GM23338 (cell line): ENCODE measurements at regions not wholly inside any gene's neighbourhood (a gene's known extent, or its start where the extent isn't known, plus 50 kb on each side); places are given as distances from the start of the nearest gene placed in this dataset.

Experiments
- ATAC-seq: fragments of 200-7000 bp; cut with Tn5 transposase; 3 replicates; pipeline ENCODE4 v1.9.1; 2020
- DNase-seq: peaks from one replicate; pipeline ENCODE4 v3.0.0-alpha.2; 2015; ENCODE audit warnings: low spot score
- H2AFZ ChIP-seq: fragments of 200-600 bp; sonication (generic); 2 replicates; pipeline ENCODE4 v1.8.0; 2016; ENCODE audit warnings: antibody characterized with exemption, mild to moderate bottlenecking, moderate library complexity
- H3F3A ChIP-seq: fragments of 200-600 bp; sonication (generic); replicated peaks from 2 replicates; pipeline ENCODE4 v1.8.0; 2017; ENCODE audit warnings: antibody characterized with exemption, mixed run types, low read depth
- H3K27ac ChIP-seq: fragments of 200-600 bp; sonication (generic); 2 replicates; pipeline ENCODE4 v1.6.1; 2016; ENCODE audit warnings: low read depth
- H3K27me3 ChIP-seq: fragments of 200-600 bp; sonication (generic); 2 replicates; pipeline ENCODE4 v1.8.0; 2016; ENCODE audit warnings: mild to moderate bottlenecking, mixed run types, moderate library complexity; ENCODE audit not compliant: insufficient read depth
- H3K36me3 ChIP-seq: fragments of 200-600 bp; sonication (generic); 2 replicates; pipeline ENCODE4 v1.8.0; 2016; ENCODE audit warnings: mild to moderate bottlenecking; ENCODE audit not compliant: insufficient read depth
- H3K4me1 ChIP-seq: fragments of 200-600 bp; sonication (generic); 2 replicates; pipeline ENCODE4 v1.8.0; 2016; ENCODE audit warnings: mild to moderate bottlenecking, moderate library complexity; ENCODE audit not compliant: insufficient read depth
- H3K4me2 ChIP-seq: fragments of 200-600 bp; sonication (generic); 2 replicates; pipeline ENCODE4 v1.7.1; 2017; ENCODE audit warnings: mixed run types
- H3K4me3 ChIP-seq: fragments of 200-600 bp; sonication (generic); 2 replicates; pipeline ENCODE4 v1.6.1; 2016; ENCODE audit warnings: mixed run types
- H3K79me2 ChIP-seq: fragments of 200-600 bp; sonication (generic); replicated peaks from 2 replicates; pipeline ENCODE4 v1.8.0; 2017; ENCODE audit warnings: mild to moderate bottlenecking; ENCODE audit not compliant: insufficient read depth
- H3K9me2 ChIP-seq: fragments of 200-600 bp; sonication (generic); 2 replicates; pipeline ENCODE4 v1.8.0; 2017; ENCODE audit not compliant: insufficient read depth
- H4K20me1 ChIP-seq: fragments of 200-600 bp; sonication (generic); replicated peaks from 2 replicates; pipeline ENCODE4 v1.8.0; 2017; ENCODE audit warnings: mild to moderate bottlenecking; ENCODE audit not compliant: insufficient read depth
- H3K27ac Mint-ChIP-seq: 2 replicates; pipeline ENCODE4 v1.8.0; 2020; ENCODE audit warnings: inconsistent platforms, mild to moderate bottlenecking, moderate library complexity, mixed read lengths
- H3K27me3 Mint-ChIP-seq: 3 replicates; pipeline ENCODE4 v1.8.0; 2022; ENCODE audit warnings: low read depth, mild to moderate bottlenecking, moderate library complexity, mixed read lengths, inconsistent platforms; ENCODE audit not compliant: insufficient read depth, poor library complexity
- H3K36me3 Mint-ChIP-seq: 3 replicates; pipeline ENCODE4 v1.8.0; 2021; ENCODE audit warnings: low read depth, mild to moderate bottlenecking, inconsistent platforms, moderate library complexity, mixed read lengths
- H3K4me1 Mint-ChIP-seq: 3 replicates; pipeline ENCODE4 v1.8.0; 2020; ENCODE audit warnings: mild to moderate bottlenecking, inconsistent platforms, mixed read lengths
- H3K4me3 Mint-ChIP-seq: 3 replicates; pipeline ENCODE4 v1.8.0; 2021; ENCODE audit warnings: moderate library complexity, mild to moderate bottlenecking, inconsistent platforms, mixed read lengths
- H3K9me3 Mint-ChIP-seq: 3 replicates; pipeline ENCODE4 v1.8.0; 2020; ENCODE audit warnings: moderate library complexity, mild to moderate bottlenecking, inconsistent platforms, mixed read lengths
- CREB1 ChIP-seq: fragments of 250-450 bp; sonication (Bioruptor Pico); IDR thresholded peaks from 2 replicates; pipeline ENCODE4 v1.5.0; 2020; ENCODE audit warnings: low read depth, mild to moderate bottlenecking, moderate library complexity
- EZH2 ChIP-seq: fragments of 200-600 bp; sonication (generic); IDR thresholded peaks from one replicate; pipeline ENCODE4 v1.8.0; 2017; ENCODE audit warnings: antibody characterized with exemption, mild to moderate bottlenecking, low read depth; ENCODE audit not compliant: unreplicated experiment
- EZH2phosphoT487 ChIP-seq: fragments of 200-600 bp; sonication (generic); IDR thresholded peaks from one replicate; pipeline ENCODE4 v1.8.1; 2018; ENCODE audit warnings: antibody characterized with exemption; ENCODE audit not compliant: unreplicated experiment
- JUNB ChIP-seq: IDR thresholded peaks from one replicate; pipeline ENCODE4 v1.6.1; 2016; ENCODE audit warnings: antibody characterized with exemption; ENCODE audit not compliant: unreplicated experiment
- NANOG ChIP-seq: IDR thresholded peaks from 2 replicates; pipeline ENCODE4 v1.6.1; 2016; ENCODE audit warnings: antibody characterized with exemption, borderline replicate concordance
- POLR2AphosphoS5 ChIP-seq: IDR thresholded peaks from 2 replicates; pipeline ENCODE4 v1.6.1; 2016; ENCODE audit warnings: antibody characterized with exemption, low read depth
- STAT1 ChIP-seq: IDR thresholded peaks from one replicate; pipeline ENCODE4 v1.6.1; 2016; ENCODE audit warnings: antibody characterized with exemption; ENCODE audit not compliant: unreplicated experiment
- ZNF114 ChIP-seq: fragments of 250-450 bp; sonication (Bioruptor Pico); IDR thresholded peaks from 2 replicates; pipeline ENCODE4 v1.5.0; 2020; ENCODE audit warnings: mild to moderate bottlenecking, moderate library complexity
- ZNF331 ChIP-seq: fragments of 250-450 bp; sonication (Bioruptor Pico); IDR thresholded peaks from 2 replicates; pipeline ENCODE4 v1.5.0; 2020; ENCODE audit warnings: low read depth, mild to moderate bottlenecking, moderate library complexity
- TF ChIP-seq, protein P1 (sequence below): IDR thresholded peaks from one replicate; pipeline ENCODE4 v1.6.1; 2018; ENCODE audit warnings: antibody characterized with exemption; ENCODE audit not compliant: unreplicated experiment
- TF ChIP-seq, protein P2 (sequence below), 2 experiments: fragments of 200-600 bp in 1 of 2; sonication (generic) in 1 of 2; conservative IDR thresholded peaks; 2 replicates each; pipeline versions ENCODE4 v1.5.1 to v1.6.1; 2016 to 2017; ENCODE audit warnings: antibody characterized with exemption in 2 of 2, low read depth in 2 of 2, mild to moderate bottlenecking in 2 of 2, moderate library complexity in 1 of 2
- TF ChIP-seq, protein P3 (sequence below): fragments of 250-450 bp; sonication (Bioruptor Pico); IDR thresholded peaks from 2 replicates; pipeline ENCODE4 v1.5.0; 2020; ENCODE audit warnings: mild to moderate bottlenecking, moderate library complexity

- peaks cover 4% of the 10 kb centered on the region; the same call in 1 of the 2 replicates for H3K9me2 ChIP-seq
- no peak overlapping the region for H3K4me3 ChIP-seq
- peaks cover 6% of the 10 kb centered on the region; the same call in 1 of the 2 replicates for H3K4me1 ChIP-seq
- Mint-ChIP-seq H3K4me1 (peaks cover 18% of the 10 kb centered on the region), H3K27me3 (peaks cover 6% of the 10 kb centered on the region), H3K36me3 (no peaks in the 10 kb centered on the region; the same call in 2 of the 3 replicates), H3K27ac (no peak overlapping the region), H3K9me3 (peaks cover 12% of the 10 kb centered on the region; the same call in 2 of the 3 replicates), H3K4me3 (no peak overlapping the region)
- peak overlapping the region; percentile 72 for H2AFZ ChIP-seq
- no peaks in the 10 kb centered on the region for H4K20me1 ChIP-seq
- no peaks in the 10 kb centered on the region for H3K79me2 ChIP-seq
- no peak overlapping the region for H3K4me2 ChIP-seq
- H3K27ac ChIP-seq: no peak overlapping the region
- no peaks in the 10 kb centered on the region; the same call in 1 of the 2 replicates for H3K27me3 ChIP-seq
- H3F3A ChIP-seq: no peaks in the 10 kb centered on the region
- DNase-seq (peak; percentile 23), ATAC-seq (peak; percentile 54)
- H3K36me3 ChIP-seq: no peaks in the 10 kb centered on the region
- TF ChIP-seq STAT1 (no peak), ZNF114 (no peak), EZH2phosphoT487 (no peak), ZNF331 (no peak), CREB1 (no peak), JUNB (no peak), POLR2AphosphoS5 (no peak), NANOG (no peak), EZH2 (no peak)
- TF ChIP-seq, protein P1, sequence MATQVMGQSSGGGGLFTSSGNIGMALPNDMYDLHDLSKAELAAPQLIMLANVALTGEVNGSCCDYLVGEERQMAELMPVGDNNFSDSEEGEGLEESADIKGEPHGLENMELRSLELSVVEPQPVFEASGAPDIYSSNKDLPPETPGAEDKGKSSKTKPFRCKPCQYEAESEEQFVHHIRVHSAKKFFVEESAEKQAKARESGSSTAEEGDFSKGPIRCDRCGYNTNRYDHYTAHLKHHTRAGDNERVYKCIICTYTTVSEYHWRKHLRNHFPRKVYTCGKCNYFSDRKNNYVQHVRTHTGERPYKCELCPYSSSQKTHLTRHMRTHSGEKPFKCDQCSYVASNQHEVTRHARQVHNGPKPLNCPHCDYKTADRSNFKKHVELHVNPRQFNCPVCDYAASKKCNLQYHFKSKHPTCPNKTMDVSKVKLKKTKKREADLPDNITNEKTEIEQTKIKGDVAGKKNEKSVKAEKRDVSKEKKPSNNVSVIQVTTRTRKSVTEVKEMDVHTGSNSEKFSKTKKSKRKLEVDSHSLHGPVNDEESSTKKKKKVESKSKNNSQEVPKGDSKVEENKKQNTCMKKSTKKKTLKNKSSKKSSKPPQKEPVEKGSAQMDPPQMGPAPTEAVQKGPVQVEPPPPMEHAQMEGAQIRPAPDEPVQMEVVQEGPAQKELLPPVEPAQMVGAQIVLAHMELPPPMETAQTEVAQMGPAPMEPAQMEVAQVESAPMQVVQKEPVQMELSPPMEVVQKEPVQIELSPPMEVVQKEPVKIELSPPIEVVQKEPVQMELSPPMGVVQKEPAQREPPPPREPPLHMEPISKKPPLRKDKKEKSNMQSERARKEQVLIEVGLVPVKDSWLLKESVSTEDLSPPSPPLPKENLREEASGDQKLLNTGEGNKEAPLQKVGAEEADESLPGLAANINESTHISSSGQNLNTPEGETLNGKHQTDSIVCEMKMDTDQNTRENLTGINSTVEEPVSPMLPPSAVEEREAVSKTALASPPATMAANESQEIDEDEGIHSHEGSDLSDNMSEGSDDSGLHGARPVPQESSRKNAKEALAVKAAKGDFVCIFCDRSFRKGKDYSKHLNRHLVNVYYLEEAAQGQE: no peak
- TF ChIP-seq, protein P2, sequence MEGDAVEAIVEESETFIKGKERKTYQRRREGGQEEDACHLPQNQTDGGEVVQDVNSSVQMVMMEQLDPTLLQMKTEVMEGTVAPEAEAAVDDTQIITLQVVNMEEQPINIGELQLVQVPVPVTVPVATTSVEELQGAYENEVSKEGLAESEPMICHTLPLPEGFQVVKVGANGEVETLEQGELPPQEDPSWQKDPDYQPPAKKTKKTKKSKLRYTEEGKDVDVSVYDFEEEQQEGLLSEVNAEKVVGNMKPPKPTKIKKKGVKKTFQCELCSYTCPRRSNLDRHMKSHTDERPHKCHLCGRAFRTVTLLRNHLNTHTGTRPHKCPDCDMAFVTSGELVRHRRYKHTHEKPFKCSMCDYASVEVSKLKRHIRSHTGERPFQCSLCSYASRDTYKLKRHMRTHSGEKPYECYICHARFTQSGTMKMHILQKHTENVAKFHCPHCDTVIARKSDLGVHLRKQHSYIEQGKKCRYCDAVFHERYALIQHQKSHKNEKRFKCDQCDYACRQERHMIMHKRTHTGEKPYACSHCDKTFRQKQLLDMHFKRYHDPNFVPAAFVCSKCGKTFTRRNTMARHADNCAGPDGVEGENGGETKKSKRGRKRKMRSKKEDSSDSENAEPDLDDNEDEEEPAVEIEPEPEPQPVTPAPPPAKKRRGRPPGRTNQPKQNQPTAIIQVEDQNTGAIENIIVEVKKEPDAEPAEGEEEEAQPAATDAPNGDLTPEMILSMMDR (conservative IDR thresholded peaks at IDR 0.05; ENCODE audit: low read depth in 2 of 2): no peak
- TF ChIP-seq, protein P3, sequence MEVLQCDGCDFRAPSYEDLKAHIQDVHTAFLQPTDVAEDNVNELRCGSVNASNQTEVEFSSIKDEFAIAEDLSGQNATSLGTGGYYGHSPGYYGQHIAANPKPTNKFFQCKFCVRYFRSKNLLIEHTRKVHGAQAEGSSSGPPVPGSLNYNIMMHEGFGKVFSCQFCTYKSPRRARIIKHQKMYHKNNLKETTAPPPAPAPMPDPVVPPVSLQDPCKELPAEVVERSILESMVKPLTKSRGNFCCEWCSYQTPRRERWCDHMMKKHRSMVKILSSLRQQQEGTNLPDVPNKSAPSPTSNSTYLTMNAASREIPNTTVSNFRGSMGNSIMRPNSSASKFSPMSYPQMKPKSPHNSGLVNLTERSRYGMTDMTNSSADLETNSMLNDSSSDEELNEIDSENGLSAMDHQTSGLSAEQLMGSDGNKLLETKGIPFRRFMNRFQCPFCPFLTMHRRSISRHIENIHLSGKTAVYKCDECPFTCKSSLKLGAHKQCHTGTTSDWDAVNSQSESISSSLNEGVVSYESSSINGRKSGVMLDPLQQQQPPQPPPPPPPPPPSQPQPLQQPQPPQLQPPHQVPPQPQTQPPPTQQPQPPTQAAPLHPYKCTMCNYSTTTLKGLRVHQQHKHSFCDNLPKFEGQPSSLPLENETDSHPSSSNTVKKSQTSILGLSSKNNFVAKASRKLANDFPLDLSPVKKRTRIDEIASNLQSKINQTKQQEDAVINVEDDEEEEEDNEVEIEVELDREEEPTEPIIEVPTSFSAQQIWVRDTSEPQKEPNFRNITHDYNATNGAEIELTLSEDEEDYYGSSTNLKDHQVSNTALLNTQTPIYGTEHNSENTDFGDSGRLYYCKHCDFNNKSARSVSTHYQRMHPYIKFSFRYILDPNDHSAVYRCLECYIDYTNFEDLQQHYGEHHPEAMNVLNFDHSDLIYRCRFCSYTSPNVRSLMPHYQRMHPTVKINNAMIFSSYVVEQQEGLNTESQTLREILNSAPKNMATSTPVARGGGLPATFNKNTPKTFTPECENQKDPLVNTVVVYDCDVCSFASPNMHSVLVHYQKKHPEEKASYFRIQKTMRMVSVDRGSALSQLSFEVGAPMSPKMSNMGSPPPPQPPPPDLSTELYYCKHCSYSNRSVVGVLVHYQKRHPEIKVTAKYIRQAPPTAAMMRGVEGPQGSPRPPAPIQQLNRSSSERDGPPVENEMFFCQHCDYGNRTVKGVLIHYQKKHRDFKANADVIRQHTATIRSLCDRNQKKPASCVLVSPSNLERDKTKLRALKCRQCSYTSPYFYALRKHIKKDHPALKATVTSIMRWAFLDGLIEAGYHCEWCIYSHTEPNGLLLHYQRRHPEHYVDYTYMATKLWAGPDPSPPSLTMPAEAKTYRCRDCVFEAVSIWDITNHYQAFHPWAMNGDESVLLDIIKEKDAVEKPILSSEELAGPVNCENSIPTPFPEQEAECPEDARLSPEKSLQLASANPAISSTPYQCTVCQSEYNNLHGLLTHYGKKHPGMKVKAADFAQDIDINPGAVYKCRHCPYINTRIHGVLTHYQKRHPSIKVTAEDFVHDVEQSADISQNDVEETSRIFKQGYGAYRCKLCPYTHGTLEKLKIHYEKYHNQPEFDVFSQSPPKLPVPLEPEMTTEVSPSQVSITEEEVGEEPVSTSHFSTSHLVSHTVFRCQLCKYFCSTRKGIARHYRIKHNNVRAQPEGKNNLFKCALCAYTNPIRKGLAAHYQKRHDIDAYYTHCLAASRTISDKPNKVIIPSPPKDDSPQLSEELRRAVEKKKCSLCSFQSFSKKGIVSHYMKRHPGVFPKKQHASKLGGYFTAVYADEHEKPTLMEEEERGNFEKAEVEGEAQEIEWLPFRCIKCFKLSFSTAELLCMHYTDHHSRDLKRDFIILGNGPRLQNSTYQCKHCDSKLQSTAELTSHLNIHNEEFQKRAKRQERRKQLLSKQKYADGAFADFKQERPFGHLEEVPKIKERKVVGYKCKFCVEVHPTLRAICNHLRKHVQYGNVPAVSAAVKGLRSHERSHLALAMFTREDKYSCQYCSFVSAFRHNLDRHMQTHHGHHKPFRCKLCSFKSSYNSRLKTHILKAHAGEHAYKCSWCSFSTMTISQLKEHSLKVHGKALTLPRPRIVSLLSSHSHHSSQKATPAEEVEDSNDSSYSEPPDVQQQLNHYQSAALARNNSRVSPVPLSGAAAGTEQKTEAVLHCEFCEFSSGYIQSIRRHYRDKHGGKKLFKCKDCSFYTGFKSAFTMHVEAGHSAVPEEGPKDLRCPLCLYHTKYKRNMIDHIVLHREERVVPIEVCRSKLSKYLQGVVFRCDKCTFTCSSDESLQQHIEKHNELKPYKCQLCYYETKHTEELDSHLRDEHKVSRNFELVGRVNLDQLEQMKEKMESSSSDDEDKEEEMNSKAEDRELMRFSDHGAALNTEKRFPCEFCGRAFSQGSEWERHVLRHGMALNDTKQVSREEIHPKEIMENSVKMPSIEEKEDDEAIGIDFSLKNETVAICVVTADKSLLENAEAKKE (CRISPR knock-in tag): no peak
Measured at GRCh38 chr17:73803964-73804435, 159.8 kb upstream of the SDK2 start.
